HL-60 (cell line): ENCODE measurements at regions not wholly inside any gene's neighbourhood (a gene's known extent, or its start where the extent isn't known, plus 50 kb on each side); places are given as distances from the start of the nearest gene placed in this dataset.

Experiments
- CTCF ChIP-seq: IDR thresholded peaks from one replicate; pipeline ENCODE4 v1.5.1; 2011; ENCODE audit warnings: low read length, control low read depth, inconsistent platforms; ENCODE audit not compliant: insufficient read depth
- GABPA ChIP-seq: IDR thresholded peaks from 2 replicates; pipeline ENCODE4 v1.6.1; 2012; ENCODE audit warnings: low read depth
- POLR2AphosphoS5 ChIP-seq: IDR thresholded peaks from 2 replicates; pipeline ENCODE4 v1.6.1; 2012; ENCODE audit warnings: low read depth
- SPI1 ChIP-seq: IDR thresholded peaks from 2 replicates; pipeline ENCODE4 v1.6.1; 2012; ENCODE audit warnings: low read depth, mild to moderate bottlenecking, borderline replicate concordance
- TF ChIP-seq, protein P1 (sequence below): IDR thresholded peaks from 2 replicates; pipeline ENCODE4 v1.6.1; 2012; ENCODE audit warnings: low read depth; ENCODE audit not compliant: insufficient replicate concordance

GRCh38 chr17:77616254-77616731 lies 342.2 kb upstream of the TNRC6C start:
- TF ChIP-seq CTCF (no peak), POLR2AphosphoS5 (no peak), GABPA (no peak), SPI1 (no peak)
- TF ChIP-seq, protein P1, sequence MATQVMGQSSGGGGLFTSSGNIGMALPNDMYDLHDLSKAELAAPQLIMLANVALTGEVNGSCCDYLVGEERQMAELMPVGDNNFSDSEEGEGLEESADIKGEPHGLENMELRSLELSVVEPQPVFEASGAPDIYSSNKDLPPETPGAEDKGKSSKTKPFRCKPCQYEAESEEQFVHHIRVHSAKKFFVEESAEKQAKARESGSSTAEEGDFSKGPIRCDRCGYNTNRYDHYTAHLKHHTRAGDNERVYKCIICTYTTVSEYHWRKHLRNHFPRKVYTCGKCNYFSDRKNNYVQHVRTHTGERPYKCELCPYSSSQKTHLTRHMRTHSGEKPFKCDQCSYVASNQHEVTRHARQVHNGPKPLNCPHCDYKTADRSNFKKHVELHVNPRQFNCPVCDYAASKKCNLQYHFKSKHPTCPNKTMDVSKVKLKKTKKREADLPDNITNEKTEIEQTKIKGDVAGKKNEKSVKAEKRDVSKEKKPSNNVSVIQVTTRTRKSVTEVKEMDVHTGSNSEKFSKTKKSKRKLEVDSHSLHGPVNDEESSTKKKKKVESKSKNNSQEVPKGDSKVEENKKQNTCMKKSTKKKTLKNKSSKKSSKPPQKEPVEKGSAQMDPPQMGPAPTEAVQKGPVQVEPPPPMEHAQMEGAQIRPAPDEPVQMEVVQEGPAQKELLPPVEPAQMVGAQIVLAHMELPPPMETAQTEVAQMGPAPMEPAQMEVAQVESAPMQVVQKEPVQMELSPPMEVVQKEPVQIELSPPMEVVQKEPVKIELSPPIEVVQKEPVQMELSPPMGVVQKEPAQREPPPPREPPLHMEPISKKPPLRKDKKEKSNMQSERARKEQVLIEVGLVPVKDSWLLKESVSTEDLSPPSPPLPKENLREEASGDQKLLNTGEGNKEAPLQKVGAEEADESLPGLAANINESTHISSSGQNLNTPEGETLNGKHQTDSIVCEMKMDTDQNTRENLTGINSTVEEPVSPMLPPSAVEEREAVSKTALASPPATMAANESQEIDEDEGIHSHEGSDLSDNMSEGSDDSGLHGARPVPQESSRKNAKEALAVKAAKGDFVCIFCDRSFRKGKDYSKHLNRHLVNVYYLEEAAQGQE: no peak
